Limb (tissue), 2 donors: ENCODE measurements at regions not wholly inside any gene's neighbourhood (a gene's known extent, or its start where the extent isn't known, plus 50 kb on each side); places are given as distances from the start of the nearest gene placed in this dataset.

Source experiments
- DNase-seq, 2 donors: peaks; one replicate each; pipeline ENCODE4 v3.0.0-alpha.2; 2016; ENCODE audit errors: extremely low spot score in 2 of 2

DNA sequence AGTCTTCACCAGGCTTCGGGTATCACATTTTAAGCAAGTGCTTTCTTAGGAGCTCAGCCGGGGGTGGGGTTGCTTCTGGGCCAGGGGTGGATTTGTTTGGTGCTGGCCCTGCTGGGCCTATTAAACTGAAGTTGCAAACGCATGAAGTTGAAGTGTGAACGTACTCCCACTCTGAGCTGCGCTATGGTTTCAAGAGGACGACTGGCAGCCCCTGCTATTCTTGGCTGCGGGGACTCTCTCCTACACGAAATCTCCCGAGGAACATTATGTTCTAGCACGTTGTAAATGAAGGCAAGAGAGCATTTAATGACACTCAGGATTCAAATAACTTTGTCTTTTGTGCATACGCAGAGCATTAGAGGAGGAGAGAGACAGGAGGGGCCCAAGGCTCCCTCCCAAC lies 401.3 kb upstream of the BOD1L1 start:
- peak in 1 of 2 donors; percentile 28 for DNase-seq

DNA sequence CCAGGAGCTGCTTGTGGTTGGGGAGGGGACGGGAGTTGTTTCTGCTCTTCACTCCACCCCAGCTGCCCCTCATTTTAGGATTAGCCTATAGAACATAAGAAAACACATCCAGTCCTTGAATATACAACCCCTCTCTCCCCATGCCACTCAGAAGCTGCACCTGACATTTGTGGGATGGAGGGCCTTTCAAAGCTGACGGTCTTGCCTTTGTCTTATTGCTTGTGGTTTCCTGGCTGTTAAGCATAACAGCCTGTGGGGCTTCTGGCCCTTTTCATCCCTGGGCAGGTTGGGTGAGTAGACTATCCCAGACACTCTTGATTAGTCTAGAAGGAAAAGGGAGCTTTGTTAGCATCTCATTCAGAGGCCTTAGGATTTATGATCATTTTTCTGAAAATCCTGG lies 407.6 kb upstream of the BOD1L1 start:
- no peak for DNase-seq

DNA sequence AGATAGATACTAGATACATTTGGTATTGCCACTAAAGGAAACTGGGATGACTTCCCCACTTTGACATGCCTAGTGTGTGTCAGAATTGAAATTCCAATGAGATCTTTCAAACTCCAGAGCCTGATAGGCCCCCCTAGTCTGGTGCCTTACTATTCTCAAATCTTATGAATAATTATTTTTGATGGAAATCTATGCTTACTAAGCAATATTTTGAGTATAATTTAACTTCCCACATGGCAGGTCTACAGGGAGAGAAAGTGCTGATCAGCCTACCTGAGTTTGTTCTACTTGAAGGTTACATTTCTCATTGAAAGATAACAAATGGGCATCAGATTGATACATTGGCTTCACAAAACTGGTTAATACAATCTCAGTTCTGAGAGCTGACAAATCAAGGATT lies 415.7 kb upstream of the BOD1L1 start:
- no peak for DNase-seq

DNA sequence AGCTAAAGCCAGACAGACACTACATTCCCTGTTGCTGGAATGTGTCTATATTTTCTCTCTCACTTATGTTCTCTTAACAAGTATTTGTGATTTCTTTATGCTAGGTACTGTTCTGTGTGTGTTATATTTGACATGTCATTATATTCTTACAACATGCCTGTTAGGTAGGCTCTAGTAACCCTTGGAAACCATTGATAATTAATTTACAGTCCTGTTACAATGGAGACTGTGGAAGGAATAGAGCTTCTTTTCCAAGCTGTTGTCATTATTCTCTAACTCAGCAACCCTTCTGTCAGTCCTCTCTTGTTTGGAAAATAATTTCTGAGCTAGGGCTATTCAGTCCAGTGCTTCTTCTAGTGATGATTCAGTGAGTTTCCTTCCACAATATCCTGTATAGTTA lies 419.1 kb upstream of the BOD1L1 start:
- no peak for DNase-seq

DNA sequence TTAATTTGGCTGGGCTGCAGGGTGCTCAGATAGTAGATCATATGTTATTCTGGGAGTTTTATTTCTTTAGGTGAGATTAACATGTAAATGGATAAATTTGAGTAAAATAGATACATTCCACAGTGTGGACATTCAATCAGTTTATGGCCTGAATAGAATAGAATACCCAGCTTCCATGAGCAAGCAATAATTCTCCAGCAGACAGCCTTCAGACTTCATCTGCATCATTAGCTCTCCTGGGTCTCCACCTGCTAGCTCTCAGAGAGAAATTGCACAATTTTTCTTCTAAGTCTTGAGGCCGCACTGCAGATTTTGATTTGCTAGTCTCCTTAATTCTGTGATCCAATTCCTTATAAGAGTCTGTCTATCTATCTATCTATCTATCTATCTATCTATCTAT lies 420.3 kb upstream of the BOD1L1 start:
- DNase-seq = no peak

DNA sequence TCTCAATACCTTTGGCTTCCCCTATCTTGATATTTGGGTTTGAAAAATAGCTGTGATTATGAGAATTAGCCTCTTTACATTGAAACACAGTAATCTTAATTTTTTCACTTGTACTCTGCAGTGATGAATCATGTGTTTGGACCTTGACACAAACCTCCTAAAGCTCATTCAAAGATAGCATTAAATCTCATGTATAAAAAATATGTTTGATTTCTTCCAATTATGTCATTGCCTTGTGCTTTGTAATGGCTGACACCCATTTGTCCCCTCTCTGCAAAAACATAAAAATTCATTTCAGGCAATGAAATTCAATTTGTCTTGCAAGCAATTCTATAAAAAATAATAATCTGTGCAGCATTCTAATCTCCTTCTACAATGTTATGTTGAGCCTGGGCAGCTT lies 422.4 kb upstream of the BOD1L1 start:
- DNase-seq = no peak

DNA sequence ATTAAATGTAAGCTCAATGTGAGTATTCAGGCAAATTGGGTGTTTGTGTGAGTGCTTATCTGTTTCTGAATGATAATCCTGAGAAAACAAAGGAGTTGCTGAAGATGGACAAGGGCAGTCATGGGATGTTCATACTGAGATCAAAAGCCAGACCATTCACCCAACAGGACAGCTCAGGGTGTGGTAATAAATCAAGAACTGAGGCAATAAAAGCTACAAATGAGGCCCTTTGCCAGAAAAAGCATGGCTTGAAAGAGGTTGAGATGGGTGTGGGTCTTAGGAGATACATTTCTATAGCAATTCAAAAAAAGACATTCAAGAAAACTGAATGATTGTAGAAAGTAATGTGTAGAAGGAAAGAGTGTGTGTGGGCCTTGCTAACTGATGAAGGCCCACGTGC lies 425.8 kb upstream of the BOD1L1 start:
- no peak for DNase-seq

DNA sequence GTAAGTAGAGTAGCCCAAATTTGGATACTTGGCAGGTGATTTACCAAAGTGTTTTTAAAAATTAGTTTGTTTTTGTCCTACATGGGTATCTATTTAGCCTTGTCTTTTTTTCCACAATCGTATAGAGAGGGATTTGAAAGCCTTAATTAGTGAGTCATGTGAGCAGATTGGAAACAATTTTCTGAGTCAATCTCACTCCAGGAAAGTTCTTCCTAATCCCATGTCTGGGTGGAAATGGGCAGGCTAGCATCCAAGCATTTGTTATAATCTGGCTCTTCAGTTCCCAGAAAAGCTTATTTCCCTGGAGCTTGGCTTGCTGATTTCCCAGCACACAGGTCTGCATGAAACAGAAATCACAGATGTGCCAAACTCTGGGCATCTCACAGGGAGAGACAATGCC lies 426.9 kb upstream of the BOD1L1 start:
- no peak for DNase-seq

DNA sequence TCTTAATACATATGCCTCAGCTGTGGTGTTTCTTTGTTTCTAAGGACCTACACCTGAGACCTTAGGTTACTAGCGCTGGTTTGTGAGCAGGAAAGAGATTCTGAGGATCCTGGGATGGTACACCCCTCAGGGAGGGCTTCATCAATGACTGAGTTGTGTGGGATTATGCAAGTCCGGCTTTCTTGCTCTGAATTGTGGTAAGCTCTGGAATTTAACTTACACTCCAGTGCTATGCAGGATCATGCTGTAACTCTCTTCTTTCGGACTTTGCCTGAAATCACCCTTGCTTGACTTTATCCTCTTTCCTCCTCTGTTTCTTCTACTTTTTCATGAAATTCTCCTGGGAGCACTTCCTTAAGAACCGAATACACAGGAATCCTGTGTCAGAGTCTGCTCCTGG lies 431.5 kb upstream of the BOD1L1 start:
- DNase-seq = no peak

DNA sequence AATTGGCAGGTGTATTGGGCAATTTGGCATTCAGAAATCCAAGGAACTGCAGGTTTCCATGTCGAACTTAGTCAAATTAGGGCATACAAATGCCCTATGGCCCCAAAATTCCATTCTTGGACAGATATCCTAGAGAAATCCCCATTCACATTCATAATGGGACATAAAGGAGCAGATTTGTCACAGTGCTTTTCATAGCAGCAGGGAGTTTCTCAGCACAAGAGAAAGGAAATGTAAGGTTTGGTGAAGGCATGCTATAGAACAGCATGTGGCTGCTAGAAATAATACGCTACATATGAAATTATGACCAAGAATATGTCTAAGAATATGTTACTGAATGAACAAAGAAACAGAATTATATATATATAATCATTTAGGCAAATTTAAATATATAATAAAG lies 437.5 kb upstream of the BOD1L1 start:
- DNase-seq = no peak

DNA sequence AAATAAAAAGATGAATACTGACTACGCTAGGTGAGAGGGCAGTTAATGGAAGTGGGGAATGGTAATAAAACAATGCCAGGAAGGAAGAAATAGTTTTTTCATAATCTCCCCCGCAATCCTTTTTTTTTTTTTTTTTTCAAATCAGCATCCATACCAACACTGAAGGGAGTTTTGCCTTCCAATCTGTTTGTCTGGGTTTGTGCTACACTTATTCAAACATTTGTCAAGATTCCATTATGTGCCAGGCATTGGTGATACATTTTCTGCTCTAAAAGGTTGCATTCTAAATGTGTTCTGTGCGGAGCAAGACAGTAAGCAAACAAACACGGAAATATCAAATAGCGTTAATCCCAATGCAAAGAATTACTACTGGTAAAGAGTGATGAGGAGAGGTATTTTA lies 437.9 kb upstream of the BOD1L1 start:
- no peak for DNase-seq

DNA sequence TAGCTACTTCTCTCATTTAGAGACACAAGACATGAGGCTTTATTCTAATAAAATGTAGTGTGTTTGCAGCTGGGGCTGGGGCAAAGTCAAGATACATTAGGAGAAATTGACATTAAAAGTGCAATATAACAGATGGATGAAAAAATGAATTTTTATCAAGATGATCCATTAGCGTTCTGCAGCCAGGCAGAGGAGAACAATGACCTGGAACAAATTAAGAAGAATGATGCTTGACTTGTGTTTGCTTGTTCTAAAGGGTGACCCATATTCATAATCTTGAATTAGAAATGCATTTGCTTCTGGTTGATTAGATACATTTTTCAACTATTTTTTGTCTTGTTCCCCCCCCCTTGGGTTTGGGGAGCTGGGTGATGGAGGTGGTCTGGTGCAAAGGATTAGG lies 439.5 kb upstream of the BOD1L1 start:
- no peak for DNase-seq

DNA sequence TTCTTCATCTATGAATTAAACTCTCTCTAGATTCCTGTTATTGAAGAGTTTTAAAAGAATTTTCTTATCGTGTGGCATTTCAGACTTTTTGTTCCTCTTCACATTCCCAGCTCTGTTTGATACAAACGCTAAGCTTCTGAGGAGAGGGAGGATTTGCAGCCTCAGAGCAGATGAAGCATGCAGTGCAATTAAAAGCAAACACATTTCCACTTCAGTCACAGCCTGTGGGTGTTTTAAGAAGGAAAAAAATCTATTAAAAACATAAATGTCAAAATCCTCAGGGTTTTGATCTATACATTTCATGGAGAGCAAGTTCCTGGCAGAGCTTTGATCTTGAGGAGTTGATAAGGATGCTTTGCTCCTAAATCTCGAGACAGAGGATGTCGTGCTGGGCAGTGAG lies 442.4 kb upstream of the BOD1L1 start:
- no peak for DNase-seq

DNA sequence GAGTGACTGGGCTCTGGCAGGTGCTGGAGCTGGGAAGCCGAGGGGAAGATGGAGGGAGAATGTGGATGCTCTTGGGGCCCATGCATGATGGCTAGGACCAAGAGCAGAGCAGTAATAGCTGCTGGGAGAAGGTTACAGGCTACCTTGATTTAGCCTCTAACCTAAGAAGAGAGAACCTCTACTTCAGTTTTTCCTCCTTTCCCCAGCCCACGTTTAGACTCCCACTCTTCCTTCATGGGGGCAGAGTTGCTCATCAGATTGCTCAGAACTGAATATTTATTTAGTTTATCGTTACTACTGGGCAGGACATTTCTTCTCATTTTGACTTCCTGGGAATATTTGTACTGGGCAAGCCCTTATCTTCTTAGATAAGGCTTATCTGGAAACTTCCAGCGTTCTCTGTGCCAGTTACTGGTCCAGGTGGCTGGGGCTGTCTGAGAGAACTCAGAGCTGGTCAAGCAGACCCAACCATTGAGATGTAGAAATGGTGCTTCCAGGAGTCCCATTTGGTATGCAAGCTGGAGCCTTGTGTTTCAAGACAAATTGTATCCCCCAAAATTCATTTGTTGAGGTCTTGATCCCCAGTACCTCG lies 442.9 kb upstream of the BOD1L1 start:
- no peak for DNase-seq

DNA sequence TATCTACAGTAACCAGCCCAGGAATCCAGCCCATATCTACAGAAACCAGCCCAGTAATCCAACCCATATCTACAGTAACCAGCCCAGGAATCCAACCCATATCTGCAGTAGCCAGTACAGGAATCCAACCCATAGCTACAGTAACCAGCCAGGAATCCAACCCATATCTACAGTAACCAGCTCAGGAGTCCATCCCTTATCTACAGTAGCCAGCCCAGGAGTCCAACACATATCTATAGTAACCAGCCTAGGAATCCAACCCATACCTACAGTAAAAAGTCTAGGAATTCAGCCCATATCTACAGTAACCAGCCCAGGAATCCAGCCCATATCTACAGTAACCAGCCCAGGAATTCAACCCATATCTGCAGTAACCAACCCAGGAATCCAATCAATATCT lies 445.0 kb upstream of the BOD1L1 start:
- no peak for DNase-seq

DNA sequence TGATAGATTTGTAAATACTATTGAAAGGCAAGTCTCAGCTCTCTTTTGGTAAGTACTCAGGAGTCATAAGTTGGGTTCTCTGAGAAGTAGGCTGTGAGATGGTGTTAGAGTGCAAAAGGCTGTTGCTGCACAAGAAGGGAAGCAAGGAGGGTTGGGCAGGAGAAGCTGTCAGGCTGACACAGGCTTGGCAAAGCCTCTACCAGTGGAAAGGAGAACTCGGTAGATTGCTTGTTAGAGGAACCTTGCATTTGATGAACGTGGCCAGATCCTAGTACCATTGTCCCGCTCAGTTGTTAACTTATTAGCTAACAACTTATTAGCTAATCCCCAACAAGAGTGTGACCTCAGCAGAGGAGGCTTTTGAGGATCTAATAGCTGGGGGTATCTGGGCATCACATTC lies 449.3 kb upstream of the BOD1L1 start:
- no peak for DNase-seq

DNA sequence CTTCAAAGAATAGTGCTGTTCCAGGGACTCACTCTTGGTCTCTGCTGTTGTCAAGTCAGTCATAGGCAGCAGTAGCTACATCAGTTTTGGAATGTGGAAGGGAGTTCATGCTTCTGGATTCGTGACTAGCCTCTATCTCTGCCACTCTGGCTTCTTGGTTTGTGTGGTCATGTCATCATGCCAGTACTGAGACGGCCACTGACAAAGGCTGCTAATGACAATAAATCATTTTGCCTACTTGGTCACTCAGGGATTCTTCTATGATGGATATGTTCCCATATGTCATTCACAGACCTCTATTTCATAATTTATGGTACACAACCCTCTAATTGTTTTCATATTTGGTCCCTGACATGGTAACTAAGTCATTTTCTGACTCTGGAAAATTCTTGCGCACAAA lies 450.8 kb upstream of the BOD1L1 start:
- no peak for DNase-seq

DNA sequence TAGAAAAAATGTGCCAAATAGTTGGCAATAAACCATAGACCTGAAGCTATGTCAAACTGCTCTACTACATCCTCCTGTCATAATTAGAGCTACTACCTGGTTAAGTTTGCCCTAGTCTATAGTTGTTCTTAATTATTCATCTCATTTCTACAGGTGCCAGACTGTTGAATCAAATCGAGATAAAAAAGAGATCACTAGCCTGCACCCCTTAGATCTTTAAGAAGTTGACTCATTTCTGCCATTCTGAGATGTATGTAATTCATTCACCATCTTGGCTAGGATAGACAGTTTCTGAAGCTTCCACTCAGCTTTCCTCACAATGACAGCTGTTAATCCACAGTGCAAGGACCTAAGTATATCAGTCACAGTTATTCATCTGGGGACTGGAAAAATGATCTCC lies 452.1 kb upstream of the BOD1L1 start:
- DNase-seq = no peak

DNA sequence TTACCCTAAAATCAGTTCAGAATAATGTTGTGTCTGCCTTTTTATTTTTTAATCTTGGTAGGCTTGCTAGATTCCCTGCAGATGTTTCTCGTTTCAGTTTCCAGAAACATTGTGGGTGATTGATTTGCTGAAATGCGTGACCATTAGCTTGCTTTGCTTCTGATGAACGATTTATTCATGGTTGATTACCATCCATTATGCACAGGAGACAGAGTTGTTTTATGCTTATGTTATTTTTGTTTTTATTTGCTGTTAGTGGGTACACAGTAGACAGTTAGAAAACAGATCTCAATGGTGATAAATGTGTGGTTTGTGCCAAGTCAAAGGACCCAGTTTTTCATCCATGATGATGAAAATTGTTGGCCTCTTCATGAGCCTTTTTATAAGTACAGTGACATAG lies 455.6 kb upstream of the BOD1L1 start:
- no peak for DNase-seq

DNA sequence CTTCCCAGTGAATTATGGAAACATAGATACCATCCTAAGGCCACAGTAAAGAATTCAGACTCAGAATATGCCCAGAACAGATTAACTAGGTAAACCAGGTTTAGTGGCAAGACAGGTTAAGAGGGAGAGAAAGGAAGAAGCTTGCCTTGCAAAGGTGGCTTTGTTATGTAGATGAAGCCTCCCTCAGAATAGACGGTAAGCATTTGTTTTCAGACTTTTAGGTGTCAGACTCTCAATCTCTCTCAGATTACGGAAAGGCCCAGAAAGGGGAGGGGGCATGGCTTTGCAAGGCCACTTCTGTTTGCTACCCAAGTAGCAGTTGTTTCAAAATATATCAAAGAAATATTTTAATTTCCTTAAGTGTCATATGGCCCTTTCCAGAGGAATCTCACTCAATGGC lies 457.1 kb upstream of the BOD1L1 start:
- no peak for DNase-seq

DNA sequence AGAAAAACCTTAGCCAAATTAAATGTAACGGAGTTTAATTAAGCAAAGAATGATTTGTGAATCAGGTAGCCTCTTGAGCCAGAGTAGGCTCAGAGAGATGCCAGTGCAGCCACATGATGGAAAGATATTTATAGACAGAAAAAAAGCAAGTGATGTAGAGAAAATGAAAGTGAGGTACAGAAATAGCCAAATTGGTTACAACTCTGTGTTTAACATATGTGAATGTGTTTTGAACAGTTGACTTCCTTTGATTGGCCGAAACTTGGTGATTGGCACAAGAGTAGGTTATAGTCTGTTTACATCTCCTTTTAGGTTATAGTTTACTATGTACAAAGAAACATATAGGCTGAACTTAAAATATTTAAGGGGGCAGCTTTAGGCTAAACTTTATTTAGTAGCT lies 459.9 kb upstream of the BOD1L1 start:
- no peak for DNase-seq

DNA sequence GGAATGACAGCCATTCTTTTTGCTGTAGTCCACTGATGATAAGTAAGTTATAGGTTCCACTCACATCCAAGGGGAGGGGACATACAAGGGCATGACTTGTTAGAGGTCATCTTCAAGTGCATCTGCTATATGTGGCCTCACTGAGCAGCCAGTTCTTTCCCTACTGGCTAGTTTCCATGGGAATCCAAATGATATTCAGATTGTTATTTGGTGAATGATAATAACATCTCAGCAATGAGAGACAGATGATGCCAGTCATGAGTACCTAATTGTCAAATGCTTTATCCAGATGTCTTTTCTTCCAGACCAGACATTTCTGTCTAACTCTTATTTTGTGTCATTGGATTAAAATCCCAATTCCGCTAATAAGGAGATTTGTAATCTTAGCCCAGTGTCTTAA lies 460.4 kb upstream of the BOD1L1 start:
- DNase-seq = no peak

DNA sequence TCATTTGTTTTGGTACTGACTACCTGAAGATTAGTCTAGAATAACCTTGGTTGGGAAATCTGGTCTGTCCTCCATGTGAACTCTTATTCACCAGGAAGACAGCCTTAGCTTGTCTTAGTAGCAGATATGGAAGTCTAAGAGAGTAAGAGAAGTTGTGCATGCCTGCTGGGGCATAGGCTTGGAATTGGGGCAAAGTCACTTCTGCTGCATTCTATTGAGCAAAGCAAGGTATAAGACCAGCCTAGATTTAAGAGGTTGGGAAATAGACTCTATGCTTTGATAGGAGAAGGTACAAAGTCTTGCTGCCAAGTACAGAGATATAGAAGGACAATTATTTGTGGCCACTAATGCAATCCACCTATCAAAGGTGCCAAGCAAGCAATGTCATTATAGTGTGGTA lies 464.0 kb upstream of the BOD1L1 start:
- no peak for DNase-seq

DNA sequence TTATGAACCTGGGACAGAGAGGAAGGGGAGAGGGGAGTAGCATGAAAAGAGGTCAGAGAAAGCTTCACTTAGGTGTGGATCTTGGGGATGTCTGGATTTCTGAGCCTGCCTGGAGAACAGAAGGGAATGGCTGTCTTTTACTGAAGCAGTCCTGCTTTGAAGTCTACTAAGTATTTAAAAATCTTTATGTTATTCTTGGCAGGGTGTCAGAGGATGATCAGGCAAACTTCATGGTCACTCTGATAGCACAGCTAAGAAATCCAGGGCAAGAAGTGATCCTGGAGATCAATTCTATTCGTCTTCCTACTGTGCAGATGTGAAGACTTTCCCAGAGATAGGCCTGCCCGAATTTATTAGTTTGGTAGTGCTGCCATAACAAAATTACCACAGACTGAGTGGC lies 464.4 kb upstream of the BOD1L1 start:
- DNase-seq = no peak
